Activated CD4-positive, alpha-beta T cell treated with anti-CD3 and anti-CD28 coated beads for 24 hours (primary cell): ENCODE measurements at regions not wholly inside any gene's neighbourhood (a gene's known extent, or its start where the extent isn't known, plus 50 kb on each side); places are given as distances from the start of the nearest gene placed in this dataset.

Experiments used
- DNase-seq, 2 donors: peaks; one replicate each; pipeline ENCODE4 v3.0.0-alpha.2; 2020; ENCODE audit warnings: low read depth in 2 of 2

- no peak for DNase-seq
Measured at GRCh38 chr4:20641976-20642375, 58.3 kb upstream of the PACRGL start.

- no peak for DNase-seq
Measured at GRCh38 chr4:20643631-20644030, 56.6 kb upstream of the PACRGL start.

GRCh38 chr4:20645236-20645635 lies 55.0 kb upstream of the PACRGL start:
- DNase-seq = no peak

GRCh38 chr4:20646287-20646686 lies 54.0 kb upstream of the PACRGL start:
- DNase-seq = no peak
